Kidney (tissue), 13 donors: ENCODE measurements at regions not wholly inside any gene's neighbourhood (a gene's known extent, or its start where the extent isn't known, plus 50 kb on each side); places are given as distances from the start of the nearest gene placed in this dataset.
A peak's percentile ranks its signal among the peaks of the same experiment; 100 is the strongest.
"Not testable (repeated sequence)": the region's sequence is repeated elsewhere in the genome, so short reads cannot be mapped to it uniquely, and the experiment has no call there.

Source experiments
- DNase-seq, 5 donors: peaks; one replicate each; pipeline ENCODE4 v3.0.0-alpha.2; 2013 to 2020
- FAIRE-seq: peaks from 2 replicates; lab custom pipeline; 2012; peaks lifted over from hg19 to GRCh38; lab: Jason Lieb, UNC
- H3K27ac ChIP-seq, 2 donors: one replicate each; pipeline ENCODE4 v1.7.0; 2013; ENCODE audit warnings: low read depth in 2 of 2, low read length in 2 of 2, inconsistent platforms in 1 of 2
- H3K27me3 ChIP-seq: one replicate; pipeline ENCODE4 v1.7.1; 2013; ENCODE audit warnings: low read length, inconsistent platforms; ENCODE audit not compliant: control insufficient read depth, insufficient read depth
- H3K36me3 ChIP-seq, 3 donors: one replicate each; pipeline versions ENCODE4 v1.7.0 to v1.7.1; 2013; ENCODE audit warnings: low read length in 3 of 3, control low read depth in 1 of 3, inconsistent platforms in 1 of 3; ENCODE audit not compliant: insufficient read depth in 3 of 3, control insufficient read depth in 2 of 3
- H3K4me1 ChIP-seq, 3 donors: one replicate each; pipeline versions ENCODE4 v1.7.0 to v1.7.1; 2013; ENCODE audit warnings: low read length in 3 of 3, inconsistent platforms in 1 of 3, low read depth in 1 of 3; ENCODE audit not compliant: control insufficient read depth in 2 of 3, insufficient read depth in 2 of 3
- H3K4me3 ChIP-seq, 3 donors: one replicate each; pipeline versions ENCODE4 v1.7.0 to v1.8.1; 2013; ENCODE audit warnings: low read length in 3 of 3, control low read depth in 1 of 3, inconsistent platforms in 1 of 3
- H3K9ac ChIP-seq, 3 donors: one replicate each; pipeline versions ENCODE4 v1.7.0 to v1.7.1; 2013; ENCODE audit warnings: low read length in 3 of 3, control low read depth in 1 of 3, inconsistent platforms in 1 of 3
- H3K9me3 ChIP-seq, 3 donors: one replicate each; pipeline versions ENCODE4 v1.7.0 to v1.7.1; 2013; ENCODE audit warnings: low read length in 3 of 3, control low read depth in 1 of 3, inconsistent platforms in 1 of 3; ENCODE audit not compliant: control insufficient read depth in 2 of 3, insufficient read depth in 1 of 3
- CTCF ChIP-seq: IDR thresholded peaks from 3 replicates; pipeline ENCODE4 v1.5.1; 2012; ENCODE audit warnings: mild to moderate bottlenecking, moderate library complexity, borderline replicate concordance; ENCODE audit not compliant: insufficient read depth; ENCODE audit errors: extremely low read depth
- intact Hi-C: fragments of 100-400 bp; cut with DNase I; formaldehyde crosslinking; loops from one replicate; pipeline ENCODE4 v1.11.1; 2022
- donor health status: control.
- donor health status: control.
- donor health status: control.
- donor health status: control.
- donor health status: control.
- donor health status: DM: yes; HTN: yes; CAD: no.
- donor health status: Normal renal cell carcinoma (clear cell type).

GRCh38 chr2:180247658-180248057, 240.6 kb upstream of the CWC22 start:
- H3K36me3 ChIP-seq: no peaks in the 10 kb centered on the region
- H3K27ac ChIP-seq: no peak overlapping the region
- no peaks in the 10 kb centered on the region for H3K4me1 ChIP-seq
- no peaks in the 10 kb centered on the region for H3K9me3 ChIP-seq
- no peak for TF ChIP-seq CTCF
- FAIRE-seq: no peak
- intact Hi-C loops: no loop called here
- H3K27me3 ChIP-seq: no peaks in the 10 kb centered on the region
- H3K4me3 ChIP-seq: no peak overlapping the region
- no peak for DNase-seq
- H3K9ac ChIP-seq: no peak overlapping the region

GRCh38 chr2:180246268-180246667, 239.2 kb upstream of the CWC22 start:
- Histone ChIP-seq H3K9me3 (no peaks in the 10 kb centered on the region), H3K27ac (no peak overlapping the region), H3K4me3 (no peak overlapping the region), H3K4me1 (no peaks in the 10 kb centered on the region), H3K36me3 (no peaks in the 10 kb centered on the region), H3K9ac (no peak overlapping the region), H3K27me3 (no peaks in the 10 kb centered on the region)
- no peak for TF ChIP-seq CTCF
- DNase-seq: peak in 1 of 5 donors; percentile 6
- intact Hi-C loops: no loop called here
- FAIRE-seq: no peak

- Histone ChIP-seq H3K27me3 (no peaks in the 10 kb centered on the region), H3K36me3 (no peaks in the 10 kb centered on the region), H3K27ac (no peak overlapping the region), H3K9ac (no peak overlapping the region), H3K4me3 (no peak overlapping the region), H3K9me3 (no peaks in the 10 kb centered on the region), H3K4me1 (no peaks in the 10 kb centered on the region)
- no peak for FAIRE-seq
- TF ChIP-seq CTCF: no peak
- intact Hi-C loops: no loop called here
- DNase-seq: peak in 1 of 5 donors; percentile 14
Observed at GRCh38 chr2:180240774-180241173, 233.7 kb upstream of the CWC22 start.

GRCh38 chr2:180238729-180239128, 231.6 kb upstream of the CWC22 start:
- H3K27me3 ChIP-seq: no peaks in the 10 kb centered on the region
- DNase-seq (no peak), FAIRE-seq (no peak)
- H3K4me1 ChIP-seq: no peaks in the 10 kb centered on the region
- intact Hi-C loops: no loop called here
- no peak for TF ChIP-seq CTCF
- H3K36me3 ChIP-seq: no peaks in the 10 kb centered on the region
- no peaks in the 10 kb centered on the region for H3K9me3 ChIP-seq
- no peak overlapping the region for H3K4me3 ChIP-seq
- H3K27ac ChIP-seq: no peak overlapping the region
- H3K9ac ChIP-seq: no peak overlapping the region

GRCh38 chr2:180236061-180236460, 229.0 kb upstream of the CWC22 start:
- not testable (repeated sequence) for FAIRE-seq, H3K27me3 ChIP-seq, H3K36me3 ChIP-seq

GRCh38 chr2:180235506-180235905, 228.4 kb upstream of the CWC22 start:
- H3K4me1 ChIP-seq, H3K9ac ChIP-seq, H3K27ac ChIP-seq, H3K27me3 ChIP-seq, FAIRE-seq, H3K4me3 ChIP-seq, H3K36me3 ChIP-seq, H3K9me3 ChIP-seq, intact Hi-C loops, DNase-seq: not testable (repeated sequence)

More at GRCh38 chr2:180236061-180236460, 229.0 kb upstream of the CWC22 start:
- H3K27ac ChIP-seq, H3K9ac ChIP-seq, H3K4me1 ChIP-seq, DNase-seq, intact Hi-C loops, H3K9me3 ChIP-seq, H3K4me3 ChIP-seq: not testable (repeated sequence)
